Tibial nerve (tissue), 4 donors: ENCODE measurements at regions not wholly inside any gene's neighbourhood (a gene's known extent, or its start where the extent isn't known, plus 50 kb on each side); places are given as distances from the start of the nearest gene placed in this dataset.

Source experiments
- DNase-seq, 2 donors: peaks; one replicate each; pipeline ENCODE4 v3.0.0-alpha.2; 2019; ENCODE audit warnings: low spot score in 2 of 2
- H3K27ac ChIP-seq, 4 donors: fragments of 200-600 bp; sonication (generic) in 3 of 4; one replicate each; pipeline ENCODE4 v1.5.1; 2017 to 2019; ENCODE audit warnings: mild to moderate bottlenecking in 1 of 4
- H3K27me3 ChIP-seq, 2 donors: fragments of 200-600 bp; sonication (generic) in 1 of 2; one replicate each; pipeline versions ENCODE4 v1.5.1 to v1.6.0; 2017 to 2019
- H3K36me3 ChIP-seq, 3 donors: fragments of 200-600 bp; sonication (generic); one replicate each; pipeline ENCODE4 v1.5.1; 2018 to 2019
- H3K4me1 ChIP-seq, 4 donors: fragments of 200-600 bp; sonication (generic) in 3 of 4; one replicate each; pipeline ENCODE4 v1.5.1; 2017 to 2019
- H3K4me3 ChIP-seq, 4 donors: fragments of 200-600 bp; sonication (generic) in 3 of 4; one replicate each; pipeline ENCODE4 v1.5.1; 2017 to 2019; ENCODE audit warnings: mild to moderate bottlenecking in 1 of 4, moderate library complexity in 1 of 4
- H3K9me3 ChIP-seq, 4 donors: fragments of 200-600 bp; sonication (generic) in 3 of 4; one replicate each; pipeline ENCODE4 v1.5.1; 2017 to 2019
- CTCF ChIP-seq, 5 experiments: fragments of 200-600 bp in 3 of 5; fragments of 450-650 bp in 2 of 5; sonication (generic) in 3 of 5; IDR thresholded peaks; one replicate each; pipeline ENCODE4 v1.5.1; 2016 to 2019; ENCODE audit warnings: antibody characterized with exemption in 5 of 5, mild to moderate bottlenecking in 3 of 5, moderate library complexity in 2 of 5
- EP300 ChIP-seq, 2 donors: sonication (generic); formaldehyde crosslinking; IDR thresholded peaks; one replicate each; pipeline ENCODE4 v1.6.1; 2017; ENCODE audit warnings: antibody characterized with exemption in 2 of 2, mild to moderate bottlenecking in 1 of 2
- POLR2A ChIP-seq, 2 donors: fragments of 450-650 bp; IDR thresholded peaks; one replicate each; pipeline ENCODE4 v1.6.1; 2017; ENCODE audit warnings: antibody characterized with exemption in 2 of 2, mild to moderate bottlenecking in 2 of 2, moderate library complexity in 2 of 2
- WGBS, 2 donors: methylation state at CpG; one replicate each; pipeline ENCODE4 v1.1.5; 2018; 5-methylcytosine and 5-hydroxymethylcytosine counted together

- Histone ChIP-seq H3K4me3 (no peak overlapping the region), H3K27me3 (no peaks in the 10 kb centered on the region), H3K36me3 (no peaks in the 10 kb centered on the region), H3K4me1 (peaks cover 0 to 12% (median 0%) of the 10 kb centered on the region in 4 donors), H3K27ac (no peak overlapping the region), H3K9me3 (no peaks in the 10 kb centered on the region)
- TF ChIP-seq POLR2A (IDR thresholded peaks at IDR 0.05) (no peak), CTCF (IDR thresholded peaks at IDR 0.05) (no peak), EP300 (IDR thresholded peaks at IDR 0.05) (no peak)
- DNase-seq, result no peak
- WGBS, 2 donors, result 51 to 52% methylated on average over 4 of the region's 4 CpGs
These were observed 94.0 kb upstream of the THBS1 start for GRCh38 chr15:39486621-39487457.

GRCh38 chr15:39487458-39487735 lies 93.5 kb upstream of the THBS1 start:
- H3K4me1 ChIP-seq, result peaks cover 0 to 12% (median 0%) of the 10 kb centered on the region in 4 donors
- no peaks in the 10 kb centered on the region for H3K36me3 ChIP-seq
- H3K4me3 ChIP-seq, result no peak overlapping the region
- H3K27ac ChIP-seq, result no peak overlapping the region
- H3K27me3 ChIP-seq, result no peaks in the 10 kb centered on the region
- DNase-seq, result no peak
- no peak for TF ChIP-seq POLR2A (IDR thresholded peaks at IDR 0.05)
- no peak for TF ChIP-seq EP300 (IDR thresholded peaks at IDR 0.05)
- no peak for TF ChIP-seq CTCF (IDR thresholded peaks at IDR 0.05)
- no peaks in the 10 kb centered on the region for H3K9me3 ChIP-seq

GRCh38 chr15:39488516-39488915 lies 92.4 kb upstream of the THBS1 start:
- no peaks in the 10 kb centered on the region for H3K36me3 ChIP-seq
- WGBS, 2 donors, result 24 to 25% methylated on average over 1 of the region's 1 CpG
- no peak for TF ChIP-seq POLR2A (IDR thresholded peaks at IDR 0.05)
- TF ChIP-seq EP300 (IDR thresholded peaks at IDR 0.05), result no peak
- no peak for TF ChIP-seq CTCF (IDR thresholded peaks at IDR 0.05)
- H3K9me3 ChIP-seq, result no peaks in the 10 kb centered on the region
- no peak for DNase-seq
- peak overlapping the region in 3 of 4 donors; percentile 43 to 71 (median 53) for H3K27ac ChIP-seq
- H3K4me1 ChIP-seq, result peaks cover 0 to 12% (median 0%) of the 10 kb centered on the region in 4 donors
- H3K4me3 ChIP-seq, result no peak overlapping the region
- no peaks in the 10 kb centered on the region for H3K27me3 ChIP-seq

- H3K4me1 ChIP-seq, result peaks cover 0 to 12% (median 0%) of the 10 kb centered on the region in 4 donors
- TF ChIP-seq CTCF (IDR thresholded peaks at IDR 0.05) (no peak), EP300 (IDR thresholded peaks at IDR 0.05) (no peak), POLR2A (IDR thresholded peaks at IDR 0.05) (no peak)
- H3K27me3 ChIP-seq, result no peaks in the 10 kb centered on the region
- H3K4me3 ChIP-seq, result no peak overlapping the region
- no peaks in the 10 kb centered on the region for H3K9me3 ChIP-seq
- H3K36me3 ChIP-seq, result no peaks in the 10 kb centered on the region
- no peak for DNase-seq
- WGBS, 2 donors, result 16 to 25% methylated on average over 1 of the region's 1 CpG
- H3K27ac ChIP-seq, result peak overlapping the region in 3 of 4 donors; percentile 43 to 71 (median 53)
These were observed 91.9 kb upstream of the THBS1 start for GRCh38 chr15:39488961-39489360.

- no peak for DNase-seq
- Histone ChIP-seq H3K9me3 (no peaks in the 10 kb centered on the region), H3K4me3 (no peak overlapping the region), H3K27me3 (no peaks in the 10 kb centered on the region), H3K27ac (peak overlapping the region in 2 of 4 donors; percentile 21 to 45), H3K36me3 (no peaks in the 10 kb centered on the region), H3K4me1 (peaks cover 0 to 21% (median under 1%) of the 10 kb centered on the region in 4 donors)
- 85 to 88% methylated on average over 12 of the region's 12 CpGs for WGBS, 2 donors
- TF ChIP-seq EP300 (IDR thresholded peaks at IDR 0.05) (no peak), POLR2A (IDR thresholded peaks at IDR 0.05) (no peak), CTCF (IDR thresholded peaks at IDR 0.05) (no peak)
These were observed 89.6 kb upstream of the THBS1 start for GRCh38 chr15:39491115-39491885.
